ENCODE measurements at regions not wholly inside any gene's neighbourhood (a gene's known extent, or its start where the extent isn't known, plus 50 kb on each side); places are given as distances from the start of the nearest gene placed in this dataset.
"Not testable (repeated sequence)": the region's sequence is repeated elsewhere in the genome, so short reads cannot be mapped to it uniquely, and the experiment has no call there.

- Mint-ChIP-seq H3K4me1 (no peaks in the 10 kb centered on the region), H3K27me3 (no peaks in the 10 kb centered on the region), H3K27ac (no peak overlapping the region), H3K4me3 (no peak overlapping the region), H3K9me3 (ENCODE audit: low read depth) (peaks cover 5% of the 10 kb centered on the region), H3K36me3 (ENCODE audit: low read depth) (no peaks in the 10 kb centered on the region)
- ChIA-PET POLR2A (no interaction called here), CTCF (no interaction called here)
- intact Hi-C loops (cut with DNase I, micrococcal nuclease) = no loop called here
- ATAC-seq = no peak
- no peak for DNase-seq
Observed at GRCh38 chr9:102941868-102942267, 53.3 kb upstream of the CYLC2 start.

- Mint-ChIP-seq H3K9me3 (ENCODE audit: low read depth) (no peaks in the 10 kb centered on the region), H3K4me3 (no peak overlapping the region), H3K36me3 (ENCODE audit: low read depth) (no peaks in the 10 kb centered on the region), H3K27ac (no peak overlapping the region), H3K27me3 (no peaks in the 10 kb centered on the region), H3K4me1 (no peaks in the 10 kb centered on the region)
- intact Hi-C loops (cut with DNase I, micrococcal nuclease) = no loop called here
- peak; percentile 60 for ATAC-seq
- POLR2A ChIA-PET = no interaction called here
- CTCF ChIA-PET = no interaction called here
- DNase-seq = no peak
Observed at GRCh38 chr9:102922526-102922925, 72.6 kb upstream of the CYLC2 start.

DNA sequence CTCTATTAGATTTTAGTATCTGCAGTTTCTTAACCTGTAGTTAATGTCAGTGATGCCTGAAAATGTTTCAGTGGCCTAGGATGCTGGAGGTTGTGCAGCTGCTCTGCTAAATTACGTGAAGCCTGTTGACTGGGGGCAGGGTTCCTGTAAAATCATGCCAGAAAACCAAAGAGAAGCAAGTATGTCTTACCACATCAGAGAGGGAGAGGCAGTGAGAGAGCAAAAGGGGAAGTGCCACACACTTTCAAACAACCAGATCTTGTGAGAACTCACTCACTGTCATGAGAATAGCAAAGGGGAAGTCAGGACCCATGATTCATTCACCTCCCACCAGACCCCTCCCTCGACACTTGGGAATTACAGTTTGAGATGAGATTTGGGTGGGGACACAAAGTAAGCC, 83.9 kb upstream of the CYLC2 start:
- H3K27ac Mint-ChIP-seq = no peak overlapping the region
- peaks cover 6% of the 10 kb centered on the region for H3K9me3 Mint-ChIP-seq (ENCODE audit: low read depth)
- no peaks in the 10 kb centered on the region for H3K4me1 Mint-ChIP-seq
- ChIA-PET CTCF (no interaction called here), POLR2A (no interaction called here)
- H3K36me3 Mint-ChIP-seq (ENCODE audit: low read depth) = no peaks in the 10 kb centered on the region
- intact Hi-C loops (cut with DNase I, micrococcal nuclease) = no loop called here
- no peak for ATAC-seq
- no peaks in the 10 kb centered on the region for H3K27me3 Mint-ChIP-seq
- no peak for DNase-seq
- H3K4me3 Mint-ChIP-seq = no peak overlapping the region

- DNase-seq; H3K4me1 Mint-ChIP-seq; intact Hi-C loops (cut with DNase I, micrococcal nuclease); CTCF ChIA-PET; ATAC-seq; H3K4me3 Mint-ChIP-seq; H3K27ac Mint-ChIP-seq; H3K36me3 Mint-ChIP-seq (ENCODE audit: low read depth); POLR2A ChIA-PET; H3K27me3 Mint-ChIP-seq: not testable (repeated sequence)
- peaks cover 29% of the 10 kb centered on the region for H3K9me3 Mint-ChIP-seq (ENCODE audit: low read depth)
Observed at GRCh38 chr9:102905795-102906194, 89.3 kb upstream of the CYLC2 start.

- intact Hi-C loops (cut with DNase I, micrococcal nuclease) = no loop called here
- CTCF ChIA-PET = interaction anchor here (0.6 kb wide), 1 partner anchor 241 kb away, joined by 3 read pairs; no protein-coding TSS in a partner anchor
- Mint-ChIP-seq H3K4me1 (no peaks in the 10 kb centered on the region), H3K27ac (no peak overlapping the region), H3K9me3 (ENCODE audit: low read depth) (peaks cover 3% of the 10 kb centered on the region), H3K36me3 (ENCODE audit: low read depth) (no peaks in the 10 kb centered on the region), H3K27me3 (no peaks in the 10 kb centered on the region), H3K4me3 (no peak overlapping the region)
- DNase-seq (no peak), ATAC-seq (no peak)
- POLR2A ChIA-PET = no interaction called here
Observed at GRCh38 chr9:102892025-102892424, 103.1 kb upstream of the CYLC2 start.

DNA sequence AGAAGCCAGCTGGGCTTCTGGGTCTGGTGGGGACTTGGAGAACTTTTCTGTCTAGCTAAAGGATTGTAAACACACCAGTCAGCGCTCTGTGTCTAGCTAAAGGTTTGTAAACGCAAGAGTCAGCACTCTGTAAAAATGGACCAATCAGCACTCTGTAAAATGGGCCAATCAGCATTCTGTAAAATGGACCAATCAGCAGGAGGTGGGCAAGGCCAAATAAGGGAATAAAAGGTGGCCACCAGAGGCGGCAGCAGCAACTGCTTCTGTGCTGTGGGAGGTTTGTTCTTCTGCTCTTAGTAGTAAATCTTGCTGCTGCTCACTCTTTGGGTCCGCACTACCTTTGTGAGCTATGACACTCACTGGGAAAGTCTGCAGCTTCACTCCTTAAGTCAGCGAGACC, 106.4 kb upstream of the CYLC2 start:
- H3K27me3 Mint-ChIP-seq; CTCF ChIA-PET; H3K9me3 Mint-ChIP-seq (ENCODE audit: low read depth); H3K36me3 Mint-ChIP-seq (ENCODE audit: low read depth); ATAC-seq; H3K4me3 Mint-ChIP-seq; H3K27ac Mint-ChIP-seq; DNase-seq; H3K4me1 Mint-ChIP-seq; POLR2A ChIA-PET: not testable (repeated sequence)
- intact Hi-C loops (cut with DNase I, micrococcal nuclease) = loop anchor here in 1 of 2 experiments (2.0 kb wide), 1 partner anchor 20 kb away; no protein-coding TSS in a partner anchor

DNA sequence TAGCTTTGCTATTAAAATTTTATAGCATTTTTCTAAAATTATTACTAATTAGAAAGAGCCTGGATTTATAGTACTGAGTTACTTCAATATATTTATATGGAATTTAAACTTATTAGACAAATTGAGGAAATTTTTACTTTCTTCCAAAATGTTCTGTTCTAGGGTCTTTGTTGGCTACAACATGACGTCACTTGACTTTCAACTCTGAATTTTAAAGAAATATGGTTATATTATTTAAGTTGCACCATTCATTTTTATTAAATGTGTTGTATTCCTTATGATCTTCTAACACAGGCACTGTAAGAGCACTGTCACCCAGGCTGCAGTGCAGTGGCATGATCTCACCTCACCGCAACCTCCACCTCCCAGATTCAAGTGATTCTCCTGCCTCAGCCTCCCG, 119.4 kb upstream of the CYLC2 start:
- ATAC-seq (no peak), DNase-seq (no peak)
- intact Hi-C loops (cut with DNase I, micrococcal nuclease) = no loop called here
- Mint-ChIP-seq H3K36me3 (ENCODE audit: low read depth) (no peaks in the 10 kb centered on the region), H3K4me3 (no peak overlapping the region), H3K27me3 (no peaks in the 10 kb centered on the region), H3K9me3 (ENCODE audit: low read depth) (peaks cover 6% of the 10 kb centered on the region), H3K4me1 (no peaks in the 10 kb centered on the region), H3K27ac (no peak overlapping the region)
- POLR2A ChIA-PET = no interaction called here
- CTCF ChIA-PET = no interaction called here

- ATAC-seq (no peak), DNase-seq (no peak)
- Mint-ChIP-seq H3K27ac (no peak overlapping the region), H3K4me1 (no peaks in the 10 kb centered on the region), H3K27me3 (no peaks in the 10 kb centered on the region), H3K36me3 (ENCODE audit: low read depth) (no peaks in the 10 kb centered on the region), H3K9me3 (ENCODE audit: low read depth) (peaks cover 2% of the 10 kb centered on the region), H3K4me3 (no peak overlapping the region)
- POLR2A ChIA-PET = no interaction called here
- intact Hi-C loops (cut with DNase I, micrococcal nuclease) = no loop called here
- CTCF ChIA-PET = no interaction called here
Observed at GRCh38 chr9:102867488-102867887, 127.6 kb upstream of the CYLC2 start.

GRCh38 chr9:102862478-102862877, 132.7 kb upstream of the CYLC2 start:
- CTCF ChIA-PET = no interaction called here
- intact Hi-C loops (cut with DNase I, micrococcal nuclease) = no loop called here
- Mint-ChIP-seq H3K9me3 (ENCODE audit: low read depth) (peaks cover 1% of the 10 kb centered on the region), H3K36me3 (ENCODE audit: low read depth) (no peaks in the 10 kb centered on the region), H3K27ac (no peak overlapping the region), H3K27me3 (no peaks in the 10 kb centered on the region), H3K4me3 (no peak overlapping the region), H3K4me1 (no peaks in the 10 kb centered on the region)
- DNase-seq (no peak), ATAC-seq (no peak)
- POLR2A ChIA-PET = no interaction called here

GRCh38 chr9:102855641-102856040, 139.5 kb upstream of the CYLC2 start:
- H3K9me3 Mint-ChIP-seq (ENCODE audit: low read depth) = peaks cover 8% of the 10 kb centered on the region
- H3K27ac Mint-ChIP-seq = no peak overlapping the region
- H3K4me1 Mint-ChIP-seq = no peaks in the 10 kb centered on the region
- CTCF ChIA-PET = no interaction called here
- ATAC-seq = no peak
- no peak overlapping the region for H3K4me3 Mint-ChIP-seq
- POLR2A ChIA-PET = no interaction called here
- no peaks in the 10 kb centered on the region for H3K27me3 Mint-ChIP-seq
- no peaks in the 10 kb centered on the region for H3K36me3 Mint-ChIP-seq (ENCODE audit: low read depth)
- no peak for DNase-seq
- intact Hi-C loops (cut with DNase I, micrococcal nuclease) = no loop called here

GRCh38 chr9:102845827-102846371, 149.2 kb upstream of the CYLC2 start:
- no peaks in the 10 kb centered on the region for H3K4me1 Mint-ChIP-seq
- CTCF ChIA-PET = no interaction called here
- H3K27ac Mint-ChIP-seq = no peak overlapping the region
- no peak overlapping the region for H3K4me3 Mint-ChIP-seq
- DNase-seq = no peak
- H3K9me3 Mint-ChIP-seq (ENCODE audit: low read depth) = peaks cover 11% of the 10 kb centered on the region
- no peaks in the 10 kb centered on the region for H3K27me3 Mint-ChIP-seq
- ATAC-seq = no peak
- POLR2A ChIA-PET = no interaction called here
- intact Hi-C loops (cut with DNase I, micrococcal nuclease) = no loop called here
- H3K36me3 Mint-ChIP-seq (ENCODE audit: low read depth) = no peaks in the 10 kb centered on the region

DNA sequence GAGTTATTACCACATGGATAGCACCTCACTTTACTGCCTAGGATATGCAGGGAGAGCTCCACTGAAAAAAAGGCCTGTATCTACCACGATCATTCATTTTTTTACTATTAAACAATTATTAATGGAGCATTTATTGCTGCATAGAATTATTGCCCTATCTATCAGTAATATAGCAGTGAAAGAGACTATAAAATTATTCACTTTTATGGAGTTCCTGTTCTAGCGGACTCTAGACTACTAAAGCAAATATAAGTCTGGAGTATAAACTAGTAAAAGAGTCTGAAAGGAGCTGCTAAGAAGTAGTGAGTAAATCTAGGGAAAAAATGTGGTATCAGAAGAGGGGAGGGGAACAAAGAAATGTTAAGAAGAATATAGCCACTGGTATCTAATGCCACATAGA, 150.4 kb upstream of the CYLC2 start:
- peaks cover 10% of the 10 kb centered on the region for H3K9me3 Mint-ChIP-seq (ENCODE audit: low read depth)
- ATAC-seq (no peak), DNase-seq (no peak)
- POLR2A ChIA-PET = no interaction called here
- no peaks in the 10 kb centered on the region for H3K36me3 Mint-ChIP-seq (ENCODE audit: low read depth)
- intact Hi-C loops (cut with DNase I, micrococcal nuclease) = no loop called here
- CTCF ChIA-PET = no interaction called here
- no peak overlapping the region for H3K4me3 Mint-ChIP-seq
- no peaks in the 10 kb centered on the region for H3K4me1 Mint-ChIP-seq
- no peaks in the 10 kb centered on the region for H3K27me3 Mint-ChIP-seq
- no peak overlapping the region for H3K27ac Mint-ChIP-seq

DNA sequence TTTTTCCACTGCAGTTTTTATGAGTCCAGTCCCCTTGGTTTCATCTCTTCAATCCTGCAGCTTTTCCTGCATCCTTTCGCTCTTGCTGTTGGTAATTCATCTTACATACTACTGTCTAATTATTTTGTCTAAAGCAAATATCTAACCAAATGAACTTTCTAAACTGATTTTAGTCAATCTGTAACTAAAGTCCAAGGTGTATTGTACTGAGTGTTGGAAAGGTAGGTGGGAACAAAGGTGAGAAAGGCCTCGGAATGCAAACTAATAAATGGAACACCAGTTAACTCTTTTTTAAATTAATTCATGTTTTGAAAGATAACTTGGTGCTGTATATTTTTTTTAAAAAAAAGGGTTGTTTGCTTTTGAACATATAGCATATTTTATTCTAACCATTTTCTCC, 152.7 kb upstream of the CYLC2 start:
- no peaks in the 10 kb centered on the region for H3K4me1 Mint-ChIP-seq
- H3K36me3 Mint-ChIP-seq (ENCODE audit: low read depth) = no peaks in the 10 kb centered on the region
- H3K9me3 Mint-ChIP-seq (ENCODE audit: low read depth) = peaks cover 9% of the 10 kb centered on the region
- H3K27ac Mint-ChIP-seq = no peak overlapping the region
- ChIA-PET CTCF (no interaction called here), POLR2A (no interaction called here)
- intact Hi-C loops (cut with DNase I, micrococcal nuclease) = no loop called here
- H3K27me3 Mint-ChIP-seq = no peaks in the 10 kb centered on the region
- no peak for DNase-seq
- no peak for ATAC-seq
- H3K4me3 Mint-ChIP-seq = no peak overlapping the region
